Uterus (tissue), 3 donors: ENCODE measurements at regions not wholly inside any gene's neighbourhood (a gene's known extent, or its start where the extent isn't known, plus 50 kb on each side); places are given as distances from the start of the nearest gene placed in this dataset.

Source experiments
- DNase-seq, 2 donors: peaks; one replicate each; pipeline ENCODE4 v3.0.0-alpha.2; 2019 to 2020
- H3K27ac ChIP-seq, 2 donors: fragments of 200-600 bp; sonication (generic); 1 replicate in 1 of 2; 2 replicates in 1 of 2; pipeline ENCODE4 v1.5.1; 2016 to 2018
- H3K27me3 ChIP-seq, 2 donors: fragments of 200-600 bp; sonication (generic); one replicate each; pipeline ENCODE4 v1.5.1; 2018 to 2019; ENCODE audit warnings: control low read depth in 1 of 2
- H3K36me3 ChIP-seq, 2 donors: fragments of 200-600 bp; sonication (generic); one replicate each; pipeline ENCODE4 v1.5.1; 2019; ENCODE audit warnings: control low read depth in 1 of 2
- H3K4me1 ChIP-seq, 2 donors: fragments of 200-600 bp; sonication (generic); one replicate each; pipeline ENCODE4 v1.5.1; 2018 to 2019; ENCODE audit warnings: control low read depth in 1 of 2
- H3K4me3 ChIP-seq, 2 donors: fragments of 200-600 bp; sonication (generic); 1 replicate in 1 of 2; 2 replicates in 1 of 2; pipeline ENCODE4 v1.5.1; 2018 to 2019; ENCODE audit warnings: mild to moderate bottlenecking in 1 of 2
- H3K9me3 ChIP-seq, 2 donors: fragments of 200-600 bp; sonication (generic); one replicate each; pipeline ENCODE4 v1.5.1; 2019; ENCODE audit warnings: control low read depth in 1 of 2
- CTCF ChIP-seq, 4 experiments: fragments of 200-600 bp in 2 of 4; fragments of 450-650 bp in 2 of 4; sonication (generic) in 2 of 4; IDR thresholded peaks; one replicate each; pipeline ENCODE4 v1.5.1; 2016 to 2019; ENCODE audit warnings: antibody characterized with exemption in 4 of 4, mild to moderate bottlenecking in 2 of 4, moderate library complexity in 1 of 4
- POLR2A ChIP-seq, 2 donors: fragments of 450-650 bp; IDR thresholded peaks; one replicate each; pipeline ENCODE4 v1.6.1; 2016; ENCODE audit warnings: antibody characterized with exemption in 2 of 2, mild to moderate bottlenecking in 1 of 2, moderate library complexity in 1 of 2
- intact Hi-C: fragments of 100-400 bp; cut with DNase I; formaldehyde crosslinking; loops from one replicate; pipeline ENCODE4 v1.15.1; 2023; ENCODE audit warnings: low total_unique reads
- donor health status: DM: yes; HTN: yes; CAD: no.

DNA sequence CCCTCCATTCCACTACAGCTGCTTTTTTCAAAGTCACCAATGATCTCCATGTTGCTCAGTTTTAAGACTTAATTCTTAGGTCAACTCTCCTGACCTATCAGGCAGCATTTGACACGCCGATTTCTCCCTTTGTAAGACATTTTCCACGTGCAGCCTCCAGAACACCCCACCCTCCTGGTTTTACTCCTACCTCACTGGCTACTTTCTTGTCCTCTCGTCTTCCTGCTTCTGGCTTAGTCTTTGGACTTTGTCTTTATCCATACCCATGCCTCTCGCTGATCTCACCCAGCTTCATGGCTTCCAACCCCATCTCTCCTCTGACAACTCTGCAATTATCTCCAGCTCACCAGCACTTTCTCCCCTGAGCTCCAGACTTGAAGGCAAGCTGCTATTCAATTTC, 99.3 kb upstream of the UMPS start:
- Histone ChIP-seq H3K27ac (no peak overlapping the region), H3K27me3 (no peaks in the 10 kb centered on the region), H3K4me1 (no peaks in the 10 kb centered on the region), H3K4me3 (no peak overlapping the region), H3K9me3 (no peaks in the 10 kb centered on the region), H3K36me3 (no peaks in the 10 kb centered on the region)
- TF ChIP-seq CTCF (IDR thresholded peaks at IDR 0.05) (no peak), POLR2A (IDR thresholded peaks at IDR 0.05) (no peak)
- no peak for DNase-seq
- intact Hi-C loops, result no loop called here

DNA sequence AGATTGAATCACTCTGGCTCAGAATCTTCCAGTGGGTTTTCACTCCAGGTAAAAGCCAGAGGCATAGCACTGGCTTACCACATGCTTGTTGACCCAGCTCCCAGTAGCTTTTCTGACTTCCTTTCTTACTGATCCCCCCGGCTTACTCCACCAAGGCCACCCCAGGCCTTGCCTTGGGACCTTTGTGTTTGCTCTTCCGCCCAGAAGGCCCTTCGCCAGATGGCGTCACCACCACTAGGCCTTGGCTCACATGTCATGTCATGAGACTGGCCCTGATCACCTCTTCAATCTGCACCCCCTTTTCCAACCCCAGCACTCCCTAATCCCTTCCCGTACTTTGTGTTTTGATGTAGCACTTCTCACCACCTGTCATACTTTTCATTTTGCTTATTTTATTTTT, 98.5 kb upstream of the UMPS start:
- Histone ChIP-seq H3K9me3 (no peaks in the 10 kb centered on the region), H3K27ac (no peak overlapping the region), H3K36me3 (no peaks in the 10 kb centered on the region), H3K4me3 (no peak overlapping the region), H3K27me3 (no peaks in the 10 kb centered on the region), H3K4me1 (no peaks in the 10 kb centered on the region)
- no peak for DNase-seq
- intact Hi-C loops, result no loop called here
- TF ChIP-seq CTCF (IDR thresholded peaks at IDR 0.05) (no peak), POLR2A (IDR thresholded peaks at IDR 0.05) (no peak)

GRCh38 chr3:124632566-124633140, 97.6 kb upstream of the UMPS start:
- Histone ChIP-seq H3K4me3 (no peak overlapping the region), H3K4me1 (no peaks in the 10 kb centered on the region), H3K27ac (no peak overlapping the region), H3K9me3 (no peaks in the 10 kb centered on the region), H3K27me3 (no peaks in the 10 kb centered on the region), H3K36me3 (no peaks in the 10 kb centered on the region)
- DNase-seq, result no peak
- intact Hi-C loops, result no loop called here
- no peak for TF ChIP-seq CTCF (IDR thresholded peaks at IDR 0.05)
- no peak for TF ChIP-seq POLR2A (IDR thresholded peaks at IDR 0.05)

GRCh38 chr3:124633524-124633923, 96.7 kb upstream of the UMPS start:
- Histone ChIP-seq H3K27me3 (no peaks in the 10 kb centered on the region), H3K36me3 (no peaks in the 10 kb centered on the region), H3K4me3 (no peak overlapping the region), H3K9me3 (no peaks in the 10 kb centered on the region), H3K4me1 (no peaks in the 10 kb centered on the region), H3K27ac (no peak overlapping the region)
- TF ChIP-seq CTCF (IDR thresholded peaks at IDR 0.05) (no peak), POLR2A (IDR thresholded peaks at IDR 0.05) (no peak)
- DNase-seq, result no peak
- intact Hi-C loops, result no loop called here

DNA sequence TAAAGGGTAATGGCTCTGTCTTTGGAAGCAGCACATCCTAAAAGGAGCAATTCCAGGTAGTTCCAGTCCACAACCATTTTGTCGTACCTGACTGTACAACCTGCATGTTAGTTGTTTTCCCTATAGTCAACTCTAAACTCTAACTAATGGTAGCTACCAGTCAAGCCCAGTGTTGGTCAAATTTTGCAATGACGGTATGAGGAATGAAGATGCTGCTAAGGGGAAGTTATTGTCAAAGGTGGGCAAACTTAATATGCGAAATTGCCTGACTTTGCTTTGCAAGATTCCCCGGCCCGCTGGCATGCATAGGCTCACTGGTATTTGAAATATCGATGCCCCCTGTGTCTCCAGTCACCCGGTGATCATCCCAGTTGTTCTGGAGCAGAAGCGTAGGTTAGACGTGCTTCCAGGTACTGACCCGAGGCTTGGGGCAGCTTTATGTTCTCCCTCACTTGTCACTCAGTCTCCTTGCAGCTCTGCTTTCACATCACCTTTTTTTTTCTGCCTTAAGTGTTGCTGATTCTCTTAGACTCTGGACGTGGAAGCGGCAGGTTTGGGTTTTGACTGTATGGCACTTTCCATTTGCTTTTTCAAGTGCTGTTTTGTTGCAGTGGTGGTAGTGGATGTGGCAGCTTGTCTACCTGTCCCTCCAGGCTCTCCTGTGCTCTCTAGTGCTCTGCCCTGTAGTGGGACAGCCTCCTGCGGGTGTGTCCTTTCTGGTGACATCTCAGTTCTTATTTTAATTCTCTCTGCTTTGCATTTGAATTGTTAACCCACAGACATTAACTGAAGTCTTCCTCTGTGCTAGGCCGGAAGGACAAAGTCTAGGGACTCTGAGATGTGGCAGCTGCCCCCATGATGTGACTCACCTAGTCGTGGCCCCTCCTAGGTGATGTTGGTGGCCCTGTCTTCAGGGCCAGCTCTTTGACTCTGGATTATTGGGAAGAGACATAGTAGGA, 95.8 kb upstream of the UMPS start:
- H3K36me3 ChIP-seq, result no peaks in the 10 kb centered on the region
- no peak for DNase-seq
- H3K4me1 ChIP-seq, result no peaks in the 10 kb centered on the region
- H3K9me3 ChIP-seq, result no peaks in the 10 kb centered on the region
- no peaks in the 10 kb centered on the region for H3K27me3 ChIP-seq
- intact Hi-C loops, result no loop called here
- no peak for TF ChIP-seq POLR2A (IDR thresholded peaks at IDR 0.05)
- no peak for TF ChIP-seq CTCF (IDR thresholded peaks at IDR 0.05)
- H3K27ac ChIP-seq, result no peak overlapping the region
- no peak overlapping the region for H3K4me3 ChIP-seq
